Bronchial epithelial cell (primary cell): ENCODE measurements at regions not wholly inside any gene's neighbourhood (a gene's known extent, or its start where the extent isn't known, plus 50 kb on each side); places are given as distances from the start of the nearest gene placed in this dataset.

ENCODE experiments used
- DNase-seq: peaks from one replicate; pipeline ENCODE4 v3.0.0-alpha.2; 2010; ENCODE audit warnings: low read depth
- FAIRE-seq: peaks from 2 replicates; lab custom pipeline; 2011; peaks lifted over from hg19 to GRCh38; lab: Jason Lieb, UNC
- H3K27me3 ChIP-seq: 2 replicates; pipeline ENCODE4 v1.5.1; 2011; ENCODE audit warnings: low read length; ENCODE audit not compliant: control insufficient read depth, insufficient read depth
- H3K36me3 ChIP-seq: 2 replicates; pipeline ENCODE4 v1.5.1; 2011; ENCODE audit warnings: low read length; ENCODE audit not compliant: control insufficient read depth, insufficient read depth
- H3K4me3 ChIP-seq: 2 replicates; pipeline ENCODE4 v1.5.1; 2011; ENCODE audit warnings: mild to moderate bottlenecking, low read depth, low read length, control low read depth
- TF ChIP-seq, protein P1 (sequence below): IDR thresholded peaks from 2 replicates; pipeline ENCODE4 v1.5.1; 2011; ENCODE audit warnings: mild to moderate bottlenecking, moderate library complexity, low read length, control low read depth, inconsistent platforms; ENCODE audit not compliant: insufficient read depth, severe bottlenecking

DNA sequence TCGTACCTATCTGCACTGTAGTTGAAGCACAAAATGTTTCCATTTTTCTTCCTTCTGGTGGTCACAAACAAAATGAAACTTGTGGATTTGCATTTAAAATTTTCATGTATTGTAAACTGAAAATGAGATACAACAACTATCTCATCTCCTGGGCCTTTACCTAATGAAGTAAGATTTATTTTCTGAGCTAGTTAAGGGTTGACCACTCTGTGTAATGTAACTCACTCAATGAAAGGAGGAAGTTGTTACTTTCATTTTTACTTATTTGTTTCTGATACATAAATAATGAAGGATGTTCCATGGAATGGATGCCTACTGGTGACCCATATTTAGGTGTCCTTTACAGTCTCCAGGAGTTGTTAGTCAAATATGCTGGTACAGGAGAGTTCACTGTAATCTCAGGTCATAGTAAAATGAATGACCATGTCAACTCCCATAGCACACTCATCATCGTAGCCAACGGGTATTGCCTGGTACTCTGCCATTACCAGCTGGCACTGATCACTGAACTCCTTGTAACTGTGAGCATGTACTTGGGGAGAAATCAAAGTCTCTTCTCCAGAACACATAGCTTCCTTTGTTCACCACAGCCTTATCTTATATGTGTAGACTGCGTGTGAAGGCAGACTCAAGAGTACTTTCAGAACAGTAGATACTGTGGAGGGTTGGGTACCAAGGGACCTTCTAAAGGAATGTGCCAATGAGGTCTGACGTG lies 474.2 kb upstream of the ROBO2 start:
- no peaks in the 10 kb centered on the region for H3K36me3 ChIP-seq
- no peak for FAIRE-seq
- no peak for DNase-seq
- TF ChIP-seq, protein P1, sequence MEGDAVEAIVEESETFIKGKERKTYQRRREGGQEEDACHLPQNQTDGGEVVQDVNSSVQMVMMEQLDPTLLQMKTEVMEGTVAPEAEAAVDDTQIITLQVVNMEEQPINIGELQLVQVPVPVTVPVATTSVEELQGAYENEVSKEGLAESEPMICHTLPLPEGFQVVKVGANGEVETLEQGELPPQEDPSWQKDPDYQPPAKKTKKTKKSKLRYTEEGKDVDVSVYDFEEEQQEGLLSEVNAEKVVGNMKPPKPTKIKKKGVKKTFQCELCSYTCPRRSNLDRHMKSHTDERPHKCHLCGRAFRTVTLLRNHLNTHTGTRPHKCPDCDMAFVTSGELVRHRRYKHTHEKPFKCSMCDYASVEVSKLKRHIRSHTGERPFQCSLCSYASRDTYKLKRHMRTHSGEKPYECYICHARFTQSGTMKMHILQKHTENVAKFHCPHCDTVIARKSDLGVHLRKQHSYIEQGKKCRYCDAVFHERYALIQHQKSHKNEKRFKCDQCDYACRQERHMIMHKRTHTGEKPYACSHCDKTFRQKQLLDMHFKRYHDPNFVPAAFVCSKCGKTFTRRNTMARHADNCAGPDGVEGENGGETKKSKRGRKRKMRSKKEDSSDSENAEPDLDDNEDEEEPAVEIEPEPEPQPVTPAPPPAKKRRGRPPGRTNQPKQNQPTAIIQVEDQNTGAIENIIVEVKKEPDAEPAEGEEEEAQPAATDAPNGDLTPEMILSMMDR, result no peak
- H3K4me3 ChIP-seq, result no peak overlapping the region
- no peaks in the 10 kb centered on the region for H3K27me3 ChIP-seq

DNA sequence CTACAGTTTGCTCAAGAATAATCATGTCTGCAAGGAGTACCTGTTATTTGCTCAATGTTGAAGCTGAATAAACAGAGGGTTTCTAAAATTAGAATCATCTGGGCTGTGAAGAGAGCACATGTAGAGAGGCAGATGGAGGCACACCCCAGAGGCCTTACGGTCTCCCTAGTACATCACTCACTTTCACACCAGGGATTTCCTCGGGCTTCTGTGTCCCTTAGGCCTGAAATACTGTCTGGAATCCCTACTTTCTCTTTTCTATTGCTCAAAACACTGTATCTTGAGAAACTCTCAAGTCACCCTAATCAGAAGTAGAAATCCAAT lies 473.7 kb upstream of the ROBO2 start:
- Histone ChIP-seq H3K4me3 (no peak overlapping the region), H3K36me3 (no peaks in the 10 kb centered on the region), H3K27me3 (no peaks in the 10 kb centered on the region)
- DNase-seq, result no peak
- no peak for FAIRE-seq
- TF ChIP-seq, protein P1, result no peak

DNA sequence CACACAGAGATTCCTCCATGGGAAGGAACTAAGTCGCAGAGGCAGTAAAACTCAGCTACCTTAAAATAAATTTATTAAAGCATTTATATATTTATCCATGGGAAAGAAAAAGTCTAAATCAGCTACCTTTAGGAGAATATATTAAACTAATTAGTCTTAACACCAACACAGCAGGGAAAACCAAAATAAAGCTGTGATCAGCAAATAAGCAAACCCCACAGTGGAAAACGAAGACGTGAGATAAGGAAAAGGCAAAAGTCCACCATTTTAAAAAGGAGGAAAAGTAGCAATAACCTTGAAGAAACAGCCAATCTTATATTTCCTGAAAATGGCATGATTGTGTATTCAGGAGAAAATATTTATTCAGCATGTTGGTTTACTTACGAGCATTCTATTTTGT lies 473.0 kb upstream of the ROBO2 start:
- Histone ChIP-seq H3K36me3 (no peaks in the 10 kb centered on the region), H3K4me3 (no peak overlapping the region), H3K27me3 (no peaks in the 10 kb centered on the region)
- no peak for DNase-seq
- no peak for FAIRE-seq
- TF ChIP-seq, protein P1, result no peak

DNA sequence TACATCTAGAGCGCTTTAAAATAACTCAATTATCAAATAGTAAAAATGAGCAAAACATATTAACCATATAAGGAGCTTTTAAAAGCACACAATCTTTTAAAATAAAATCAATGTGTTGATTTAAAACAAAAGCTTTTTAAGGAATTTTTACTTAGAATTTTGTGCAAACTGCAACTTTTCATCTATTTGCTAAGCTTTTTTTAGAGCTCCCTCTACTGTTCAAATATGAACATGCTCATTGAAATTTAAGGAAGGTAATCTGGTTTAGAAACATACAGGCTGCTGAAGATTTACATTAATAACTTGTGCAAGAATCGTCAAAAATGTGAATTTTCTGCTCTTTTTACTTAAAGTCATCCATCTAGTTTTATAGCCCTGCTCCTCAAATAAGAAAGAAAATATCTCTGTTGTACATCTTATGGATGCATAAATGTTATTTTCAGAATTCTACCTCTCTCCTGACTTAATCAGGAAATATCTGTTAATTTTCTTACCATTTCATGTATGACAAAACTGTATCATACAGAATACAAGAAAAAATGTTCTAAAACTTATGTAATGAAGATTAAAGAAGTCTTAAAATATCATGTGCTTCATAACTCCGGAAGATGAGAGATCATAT lies 469.4 kb upstream of the ROBO2 start:
- no peak overlapping the region for H3K4me3 ChIP-seq
- no peaks in the 10 kb centered on the region for H3K36me3 ChIP-seq
- DNase-seq, result peak; percentile 26
- TF ChIP-seq, protein P1, result peak; percentile 49
- no peaks in the 10 kb centered on the region for H3K27me3 ChIP-seq
- FAIRE-seq, result no peak

DNA sequence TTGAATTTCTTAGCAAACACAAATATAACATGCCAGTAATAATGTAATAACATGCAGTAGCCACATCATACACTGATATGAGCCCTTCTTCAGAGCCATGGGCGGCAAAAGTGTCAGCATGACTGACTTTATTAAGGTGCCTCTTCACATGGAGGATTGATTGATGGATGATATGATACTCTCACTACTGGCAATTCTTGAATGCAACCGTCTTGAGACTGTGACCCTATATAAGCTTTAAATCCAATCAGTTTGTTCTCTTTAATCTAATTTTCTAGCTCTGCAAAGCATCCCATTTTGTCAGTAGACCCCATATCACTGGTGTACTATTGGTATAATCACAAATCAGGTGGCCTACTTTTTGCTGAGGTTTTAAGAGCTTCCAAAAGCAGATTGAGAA lies 463.7 kb upstream of the ROBO2 start:
- TF ChIP-seq, protein P1, result no peak
- FAIRE-seq, result no peak
- no peak overlapping the region for H3K4me3 ChIP-seq
- H3K27me3 ChIP-seq, result no peaks in the 10 kb centered on the region
- no peak for DNase-seq
- no peaks in the 10 kb centered on the region for H3K36me3 ChIP-seq
